Neural cell (in vitro differentiated cells): ENCODE measurements at regions not wholly inside any gene's neighbourhood (a gene's known extent, or its start where the extent isn't known, plus 50 kb on each side); places are given as distances from the start of the nearest gene placed in this dataset.

Source experiments
- CTCF ChIP-seq: fragments of 450-650 bp; IDR thresholded peaks from 2 replicates; pipeline ENCODE4 v1.5.1; 2014; ENCODE audit warnings: antibody characterized with exemption, mild to moderate bottlenecking, moderate library complexity; ENCODE audit not compliant: poor library complexity, severe bottlenecking
- MXI1 ChIP-seq: fragments of 450-650 bp; conservative IDR thresholded peaks from 2 replicates; pipeline ENCODE4 v1.6.1; 2014; ENCODE audit warnings: antibody characterized with exemption, mild to moderate bottlenecking; ENCODE audit not compliant: poor library complexity, severe bottlenecking
- POLR2AphosphoS5 ChIP-seq: IDR thresholded peaks from 2 replicates; pipeline ENCODE4 v1.6.1; 2012

DNA sequence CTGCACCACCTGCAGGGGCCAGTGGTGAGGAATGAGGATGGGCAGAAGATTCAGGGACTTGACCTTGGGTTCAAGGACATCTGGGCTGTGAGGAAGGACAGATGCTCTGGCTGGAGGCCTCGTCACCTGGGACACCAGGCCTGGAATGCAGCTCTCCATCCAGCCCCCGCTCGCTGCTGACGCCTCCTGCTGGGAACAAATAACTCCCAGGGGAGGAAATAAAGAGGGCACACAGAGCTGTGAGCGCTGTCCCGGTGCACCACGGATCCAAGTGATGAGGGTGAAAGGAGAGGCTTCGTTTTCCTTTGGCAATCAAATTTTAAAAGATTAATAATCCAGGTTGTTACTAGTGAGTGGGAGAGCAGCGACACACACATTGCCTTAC is 368.0 kb upstream of the MYT1L start:
- TF ChIP-seq CTCF: no peak
- no peak for TF ChIP-seq POLR2AphosphoS5
- no peak for TF ChIP-seq MXI1
